KMS-11 (cell line): ENCODE measurements at regions not wholly inside any gene's neighbourhood (a gene's known extent, or its start where the extent isn't known, plus 50 kb on each side); places are given as distances from the start of the nearest gene placed in this dataset.

Experiments
- H2AFZ ChIP-seq: fragments of 200-600 bp; sonication (generic); 2 replicates; pipeline ENCODE4 v1.6.1; 2016; ENCODE audit warnings: antibody characterized with exemption, mixed run types, low read depth
- H3K27ac ChIP-seq: fragments of 200-600 bp; sonication (generic); 2 replicates; pipeline ENCODE4 v1.6.1; 2016; ENCODE audit warnings: mild to moderate bottlenecking, mixed run types
- H3K27me3 ChIP-seq: fragments of 200-600 bp; sonication (generic); 2 replicates; pipeline ENCODE4 v1.6.1; 2017; ENCODE audit warnings: mild to moderate bottlenecking, low read depth, mixed run types, moderate library complexity; ENCODE audit not compliant: insufficient read depth
- H3K36me3 ChIP-seq: fragments of 200-600 bp; sonication (generic); 2 replicates; pipeline ENCODE4 v1.6.1; 2017; ENCODE audit warnings: mild to moderate bottlenecking, mixed run types; ENCODE audit not compliant: insufficient read depth
- H3K4me1 ChIP-seq: fragments of 200-600 bp; sonication (generic); 2 replicates; pipeline ENCODE4 v1.6.1; 2016; ENCODE audit warnings: mild to moderate bottlenecking, low read depth, mixed run types; ENCODE audit not compliant: poor library complexity, severe bottlenecking
- H3K4me2 ChIP-seq: fragments of 200-600 bp; sonication (generic); 2 replicates; pipeline ENCODE4 v1.7.0; 2016; ENCODE audit warnings: mild to moderate bottlenecking, mixed run types
- H3K4me3 ChIP-seq: fragments of 200-600 bp; sonication (generic); IDR thresholded peaks from 2 replicates; pipeline ENCODE4 v1.6.1; 2017; ENCODE audit warnings: low read depth, low read length, mixed read lengths; ENCODE audit not compliant: insufficient read depth
- H3K79me2 ChIP-seq: fragments of 200-600 bp; sonication (generic); 2 replicates; pipeline ENCODE4 v1.6.1; 2016; ENCODE audit warnings: low read depth, mixed run types; ENCODE audit not compliant: insufficient read depth
- H3K9ac ChIP-seq: fragments of 200-600 bp; sonication (generic); 2 replicates; pipeline ENCODE4 v1.6.1; 2016; ENCODE audit warnings: mild to moderate bottlenecking, mixed run types
- H4K20me1 ChIP-seq: fragments of 200-600 bp; sonication (generic); 2 replicates; pipeline ENCODE4 v1.6.1; 2016; ENCODE audit warnings: mild to moderate bottlenecking, mixed run types; ENCODE audit not compliant: insufficient read depth
- TF ChIP-seq, protein P1 (sequence below): fragments of 200-600 bp; sonication (generic); conservative IDR thresholded peaks from 2 replicates; pipeline ENCODE4 v1.6.1; 2017; ENCODE audit warnings: low read depth, mild to moderate bottlenecking, antibody characterized with exemption, low read length, moderate library complexity, mixed read lengths

DNA sequence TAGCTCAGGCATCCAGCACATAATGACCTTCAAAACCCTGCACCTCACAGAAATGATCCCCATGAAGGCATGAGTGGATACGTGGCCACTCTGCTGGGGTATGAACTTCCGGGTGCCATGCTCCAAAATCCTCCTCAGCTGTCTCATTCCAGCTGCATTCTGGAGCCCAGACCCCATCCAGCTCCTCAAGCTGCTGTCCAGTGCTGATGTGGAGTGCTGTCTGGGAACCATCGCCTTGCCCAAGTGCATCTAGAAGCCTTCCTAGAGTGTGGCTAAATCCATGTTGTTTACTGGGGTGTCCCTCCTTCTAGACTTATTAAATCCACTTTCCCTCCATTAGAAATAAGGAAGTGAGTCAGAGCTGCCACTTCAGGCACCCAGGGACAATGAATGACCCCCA, 130.8 kb upstream of the PTPRT start:
- H3K27me3 ChIP-seq = no peaks in the 10 kb centered on the region
- H3K4me2 ChIP-seq = no peak overlapping the region

DNA sequence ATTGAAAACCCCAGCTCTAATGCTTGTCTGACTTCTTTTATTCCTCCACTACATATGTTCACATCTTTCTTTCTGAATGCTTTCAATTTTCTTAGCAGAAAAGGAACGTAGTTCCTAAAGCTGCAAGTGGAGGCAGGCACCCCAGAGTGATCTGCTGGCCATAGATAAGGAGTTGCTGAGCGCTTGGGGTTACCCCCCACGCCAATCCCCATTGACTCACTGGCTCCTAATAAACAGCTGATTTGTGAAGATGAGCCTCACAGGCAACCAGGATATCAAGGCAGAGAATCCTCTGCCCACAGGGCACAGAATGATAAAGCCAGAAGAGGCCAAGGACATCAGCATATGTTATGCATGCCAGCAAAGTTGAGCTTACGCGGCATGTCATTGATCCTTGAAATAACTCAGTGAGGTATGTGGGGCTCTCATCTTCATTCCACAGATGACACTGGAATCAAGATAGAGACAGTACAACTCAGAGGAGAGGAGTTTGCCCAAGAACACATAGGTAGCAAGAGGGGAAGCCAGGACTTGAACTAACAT, 129.1 kb upstream of the PTPRT start:
- TF ChIP-seq, protein P1, sequence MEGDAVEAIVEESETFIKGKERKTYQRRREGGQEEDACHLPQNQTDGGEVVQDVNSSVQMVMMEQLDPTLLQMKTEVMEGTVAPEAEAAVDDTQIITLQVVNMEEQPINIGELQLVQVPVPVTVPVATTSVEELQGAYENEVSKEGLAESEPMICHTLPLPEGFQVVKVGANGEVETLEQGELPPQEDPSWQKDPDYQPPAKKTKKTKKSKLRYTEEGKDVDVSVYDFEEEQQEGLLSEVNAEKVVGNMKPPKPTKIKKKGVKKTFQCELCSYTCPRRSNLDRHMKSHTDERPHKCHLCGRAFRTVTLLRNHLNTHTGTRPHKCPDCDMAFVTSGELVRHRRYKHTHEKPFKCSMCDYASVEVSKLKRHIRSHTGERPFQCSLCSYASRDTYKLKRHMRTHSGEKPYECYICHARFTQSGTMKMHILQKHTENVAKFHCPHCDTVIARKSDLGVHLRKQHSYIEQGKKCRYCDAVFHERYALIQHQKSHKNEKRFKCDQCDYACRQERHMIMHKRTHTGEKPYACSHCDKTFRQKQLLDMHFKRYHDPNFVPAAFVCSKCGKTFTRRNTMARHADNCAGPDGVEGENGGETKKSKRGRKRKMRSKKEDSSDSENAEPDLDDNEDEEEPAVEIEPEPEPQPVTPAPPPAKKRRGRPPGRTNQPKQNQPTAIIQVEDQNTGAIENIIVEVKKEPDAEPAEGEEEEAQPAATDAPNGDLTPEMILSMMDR = no peak
- Histone ChIP-seq H2AFZ (no peak overlapping the region), H3K27me3 (no peaks in the 10 kb centered on the region), H3K4me3 (no peak overlapping the region), H3K27ac (no peak overlapping the region), H3K36me3 (no peaks in the 10 kb centered on the region), H3K4me2 (no peak overlapping the region), H3K79me2 (no peaks in the 10 kb centered on the region), H4K20me1 (no peaks in the 10 kb centered on the region), H3K4me1 (no peaks in the 10 kb centered on the region), H3K9ac (no peak overlapping the region)

More for the DNA sequence above, 130.8 kb upstream of the PTPRT start:
- Histone ChIP-seq H3K4me1 (no peaks in the 10 kb centered on the region), H3K9ac (no peak overlapping the region), H3K27ac (no peak overlapping the region), H2AFZ (no peak overlapping the region), H4K20me1 (no peaks in the 10 kb centered on the region), H3K36me3 (no peaks in the 10 kb centered on the region), H3K4me3 (no peak overlapping the region), H3K79me2 (no peaks in the 10 kb centered on the region)
- TF ChIP-seq, protein P1 = no peak

DNA sequence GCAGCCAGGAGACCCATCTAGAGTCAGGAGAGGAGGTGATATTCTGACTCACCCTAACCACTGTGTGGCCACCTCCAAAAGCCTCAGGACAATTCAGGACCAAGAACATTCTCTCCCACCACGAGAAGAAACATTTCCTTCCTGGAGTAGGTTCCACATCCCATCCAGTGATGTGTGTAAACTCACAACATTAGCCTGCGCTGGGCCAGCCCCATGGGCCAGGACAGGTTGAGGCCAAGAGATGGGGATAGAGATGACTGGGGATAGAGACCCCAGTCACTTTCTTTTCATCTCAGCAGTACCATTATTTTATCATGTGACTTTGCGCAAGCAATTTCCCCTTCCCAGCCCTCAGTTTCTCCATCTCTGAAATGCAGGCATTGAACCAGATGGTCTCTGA, 126.6 kb upstream of the PTPRT start:
- H3K4me1 ChIP-seq = no peaks in the 10 kb centered on the region
- H3K4me3 ChIP-seq = no peak overlapping the region
- TF ChIP-seq, protein P1 = no peak
- H3K79me2 ChIP-seq = no peaks in the 10 kb centered on the region
- H2AFZ ChIP-seq = no peak overlapping the region
- no peak overlapping the region for H3K27ac ChIP-seq
- no peaks in the 10 kb centered on the region for H3K27me3 ChIP-seq
- H3K36me3 ChIP-seq = no peaks in the 10 kb centered on the region
- H4K20me1 ChIP-seq = no peaks in the 10 kb centered on the region
- no peak overlapping the region for H3K4me2 ChIP-seq
- no peak overlapping the region for H3K9ac ChIP-seq

DNA sequence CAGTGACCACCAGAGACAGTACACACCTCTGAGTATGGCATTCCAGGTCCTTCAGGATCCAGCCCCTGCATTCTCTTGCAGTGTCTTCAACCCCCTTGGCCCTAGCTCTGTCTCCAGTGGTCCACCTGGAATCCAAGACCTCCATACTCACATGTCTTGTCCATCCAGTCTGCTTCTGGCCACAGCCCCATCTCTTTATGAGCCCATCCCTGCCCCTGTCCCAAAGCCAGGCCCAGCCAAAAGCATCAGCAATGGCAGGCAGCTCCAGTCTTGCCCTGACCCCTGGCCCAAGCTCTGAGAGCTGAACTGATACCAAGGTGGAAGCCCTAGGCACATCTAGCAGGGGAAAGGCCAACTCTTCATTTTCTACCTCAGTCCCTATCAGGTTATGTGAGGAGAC, 119.6 kb upstream of the PTPRT start:
- H3K36me3 ChIP-seq = no peaks in the 10 kb centered on the region
- H3K9ac ChIP-seq = no peak overlapping the region
- H3K79me2 ChIP-seq = no peaks in the 10 kb centered on the region
- H3K27me3 ChIP-seq = no peaks in the 10 kb centered on the region
- no peak overlapping the region for H2AFZ ChIP-seq
- H4K20me1 ChIP-seq = no peaks in the 10 kb centered on the region
- H3K4me2 ChIP-seq = no peak overlapping the region
- TF ChIP-seq, protein P1 = no peak
- no peak overlapping the region for H3K4me3 ChIP-seq
- H3K4me1 ChIP-seq = no peaks in the 10 kb centered on the region
- no peak overlapping the region for H3K27ac ChIP-seq
